ENCODE measurements at regions not wholly inside any gene's neighbourhood (a gene's known extent, or its start where the extent isn't known, plus 50 kb on each side); places are given as distances from the start of the nearest gene placed in this dataset.

- no peak for FAIRE-seq
- no peak for TF ChIP-seq POLR2A (IDR thresholded peaks at IDR 0.05; ENCODE audit: low read depth, low read length)
- DNase-seq (ENCODE audit: insufficient read length, low spot score): no peak
Measured at GRCh38 chr4:123043793-123044425, 121.5 kb upstream of the NUDT6 start.

- TF ChIP-seq POLR2A (IDR thresholded peaks at IDR 0.05; ENCODE audit: low read depth, low read length): no peak
- DNase-seq (ENCODE audit: insufficient read length, low spot score): no peak
- FAIRE-seq: no peak
Measured at GRCh38 chr4:123046096-123046495, 123.7 kb upstream of the NUDT6 start.

- no peak for FAIRE-seq
- no peak for DNase-seq (ENCODE audit: insufficient read length, low spot score)
- no peak for TF ChIP-seq POLR2A (IDR thresholded peaks at IDR 0.05; ENCODE audit: low read depth, low read length)
Measured at GRCh38 chr4:123050018-123050417, 127.6 kb upstream of the NUDT6 start.

GRCh38 chr4:123052007-123052406, 129.6 kb upstream of the NUDT6 start:
- DNase-seq (ENCODE audit: insufficient read length, low spot score) (no peak), FAIRE-seq (no peak)
- TF ChIP-seq POLR2A (IDR thresholded peaks at IDR 0.05; ENCODE audit: low read depth, low read length): no peak

- FAIRE-seq (no peak), DNase-seq (ENCODE audit: insufficient read length, low spot score) (no peak)
- no peak for TF ChIP-seq POLR2A (IDR thresholded peaks at IDR 0.05; ENCODE audit: low read depth, low read length)
Measured at GRCh38 chr4:123055943-123056342, 133.5 kb upstream of the NUDT6 start.

- no peak for DNase-seq (ENCODE audit: insufficient read length, low spot score)
- FAIRE-seq: no peak
- no peak for TF ChIP-seq POLR2A (IDR thresholded peaks at IDR 0.05; ENCODE audit: low read depth, low read length)
Measured at GRCh38 chr4:123060039-123060770, 137.8 kb upstream of the NUDT6 start.

- DNase-seq (ENCODE audit: insufficient read length, low spot score): no peak
- no peak for TF ChIP-seq POLR2A (IDR thresholded peaks at IDR 0.05; ENCODE audit: low read depth, low read length)
- FAIRE-seq: peak; percentile 52
Measured at GRCh38 chr4:123064390-123064789, 142.0 kb upstream of the NUDT6 start.

GRCh38 chr4:123068081-123068480, 145.7 kb upstream of the NUDT6 start:
- no peak for FAIRE-seq
- no peak for DNase-seq (ENCODE audit: insufficient read length, low spot score)
- no peak for TF ChIP-seq POLR2A (IDR thresholded peaks at IDR 0.05; ENCODE audit: low read depth, low read length)

GRCh38 chr4:123072060-123072459, 149.7 kb upstream of the NUDT6 start:
- no peak for TF ChIP-seq POLR2A (IDR thresholded peaks at IDR 0.05; ENCODE audit: low read depth, low read length)
- DNase-seq (ENCODE audit: insufficient read length, low spot score) (no peak), FAIRE-seq (no peak)

GRCh38 chr4:123073650-123074049, 151.3 kb upstream of the NUDT6 start:
- no peak for DNase-seq (ENCODE audit: insufficient read length, low spot score)
- FAIRE-seq: no peak
- no peak for TF ChIP-seq POLR2A (IDR thresholded peaks at IDR 0.05; ENCODE audit: low read depth, low read length)

- FAIRE-seq (no peak), DNase-seq (ENCODE audit: insufficient read length, low spot score) (no peak)
- no peak for TF ChIP-seq POLR2A (IDR thresholded peaks at IDR 0.05; ENCODE audit: low read depth, low read length)
Measured at GRCh38 chr4:123077330-123077729, 154.9 kb upstream of the NUDT6 start.

- TF ChIP-seq POLR2A (IDR thresholded peaks at IDR 0.05; ENCODE audit: low read depth, low read length): no peak
- no peak for FAIRE-seq
- no peak for DNase-seq (ENCODE audit: insufficient read length, low spot score)
Measured at GRCh38 chr4:123081971-123082370, 159.6 kb upstream of the NUDT6 start.

- DNase-seq (ENCODE audit: insufficient read length, low spot score): no peak
- no peak for TF ChIP-seq POLR2A (IDR thresholded peaks at IDR 0.05; ENCODE audit: low read depth, low read length)
- FAIRE-seq: no peak
Measured at GRCh38 chr4:123083646-123084045, 161.2 kb upstream of the NUDT6 start.

- TF ChIP-seq POLR2A (IDR thresholded peaks at IDR 0.05; ENCODE audit: low read depth, low read length): no peak
- FAIRE-seq (no peak), DNase-seq (ENCODE audit: insufficient read length, low spot score) (no peak)
Measured at GRCh38 chr4:123088501-123088900, 166.1 kb upstream of the NUDT6 start.

- FAIRE-seq: no peak
- DNase-seq (ENCODE audit: insufficient read length, low spot score): no peak
- TF ChIP-seq POLR2A (IDR thresholded peaks at IDR 0.05; ENCODE audit: low read depth, low read length): no peak
Measured at GRCh38 chr4:123090886-123091285, 168.5 kb upstream of the NUDT6 start.

Measured in H54 (cell line).